Osteoblast (primary cell): ENCODE measurements at regions not wholly inside any gene's neighbourhood (a gene's known extent, or its start where the extent isn't known, plus 50 kb on each side); places are given as distances from the start of the nearest gene placed in this dataset.

Experiments
- DNase-seq: peaks from one replicate; pipeline ENCODE4 v3.0.0; 2011; ENCODE audit warnings: low spot score, mixed read lengths; ENCODE audit not compliant: insufficient read length; ENCODE audit errors: missing footprints
- H2AFZ ChIP-seq: 2 replicates; pipeline ENCODE4 v1.6.0; 2011; ENCODE audit warnings: mild to moderate bottlenecking, low read length
- H3K27ac ChIP-seq: 2 replicates; pipeline ENCODE4 v1.5.1; 2011; ENCODE audit warnings: mild to moderate bottlenecking, low read depth, low read length, moderate library complexity
- H3K27me3 ChIP-seq: 2 replicates; pipeline ENCODE4 v1.6.0; 2012; ENCODE audit warnings: mild to moderate bottlenecking, control low read depth, inconsistent platforms, low read length, moderate library complexity; ENCODE audit not compliant: insufficient read depth
- H3K36me3 ChIP-seq: 2 replicates; pipeline ENCODE4 v1.5.1; 2011; ENCODE audit warnings: mild to moderate bottlenecking, low read length, control low read depth, moderate library complexity; ENCODE audit not compliant: insufficient read depth
- H3K4me1 ChIP-seq: 2 replicates; pipeline ENCODE4 v1.5.1; 2011; ENCODE audit warnings: mild to moderate bottlenecking, low read length, control low read depth, moderate library complexity; ENCODE audit not compliant: insufficient read depth
- H3K4me2 ChIP-seq: 2 replicates; pipeline ENCODE4 v1.6.0; 2011; ENCODE audit warnings: mild to moderate bottlenecking, low read length; ENCODE audit not compliant: insufficient read depth
- H3K4me3 ChIP-seq: fragments of 200-600 bp; sonication (generic); 3 replicates; pipeline ENCODE4 v1.5.1; 2012; ENCODE audit warnings: mild to moderate bottlenecking, low read length, inconsistent platforms; ENCODE audit not compliant: insufficient read depth
- H3K79me2 ChIP-seq: 2 replicates; pipeline ENCODE4 v1.6.0; 2012; ENCODE audit warnings: mild to moderate bottlenecking, low read length, control low read depth, inconsistent platforms; ENCODE audit not compliant: insufficient read depth
- H3K9me3 ChIP-seq: 2 replicates; pipeline ENCODE4 v1.5.1; 2011; ENCODE audit warnings: low read depth, low read length, control low read depth
- H4K20me1 ChIP-seq: 2 replicates; pipeline ENCODE4 v1.6.0; 2012; ENCODE audit warnings: mild to moderate bottlenecking, low read length, control low read depth; ENCODE audit not compliant: insufficient read depth
- CTCF ChIP-seq: IDR thresholded peaks from 2 replicates; pipeline ENCODE4 v1.5.1; 2011; ENCODE audit warnings: mild to moderate bottlenecking, low read depth, low read length, moderate library complexity; ENCODE audit errors: extremely low read depth

GRCh38 chr3:71905426-71905825, 120.5 kb upstream of the PROK2 start:
- no peak overlapping the region for H3K4me2 ChIP-seq
- TF ChIP-seq CTCF = no peak
- no peak overlapping the region for H2AFZ ChIP-seq
- H3K36me3 ChIP-seq = no peaks in the 10 kb centered on the region
- H3K27ac ChIP-seq = no peak overlapping the region
- H4K20me1 ChIP-seq = no peaks in the 10 kb centered on the region
- DNase-seq = no peak
- H3K4me3 ChIP-seq = no peak overlapping the region
- no peaks in the 10 kb centered on the region for H3K79me2 ChIP-seq
- H3K9me3 ChIP-seq = no peaks in the 10 kb centered on the region
- no peaks in the 10 kb centered on the region for H3K4me1 ChIP-seq
- H3K27me3 ChIP-seq = peaks cover 41% of the 10 kb centered on the region

GRCh38 chr3:71903936-71904335, 119.0 kb upstream of the PROK2 start:
- Histone ChIP-seq H3K27me3 (peaks cover 33% of the 10 kb centered on the region), H3K4me2 (no peak overlapping the region), H3K27ac (no peak overlapping the region), H4K20me1 (no peaks in the 10 kb centered on the region), H3K4me3 (no peak overlapping the region), H3K36me3 (no peaks in the 10 kb centered on the region), H3K79me2 (no peaks in the 10 kb centered on the region), H3K4me1 (no peaks in the 10 kb centered on the region), H3K9me3 (no peaks in the 10 kb centered on the region), H2AFZ (no peak overlapping the region)
- no peak for TF ChIP-seq CTCF
- no peak for DNase-seq

GRCh38 chr3:71903112-71903495, 118.2 kb upstream of the PROK2 start:
- TF ChIP-seq CTCF = no peak
- Histone ChIP-seq H3K27me3 (peaks cover 25% of the 10 kb centered on the region), H3K36me3 (no peaks in the 10 kb centered on the region), H3K79me2 (no peaks in the 10 kb centered on the region), H4K20me1 (no peaks in the 10 kb centered on the region), H3K9me3 (no peaks in the 10 kb centered on the region), H3K27ac (no peak overlapping the region), H3K4me1 (no peaks in the 10 kb centered on the region), H2AFZ (no peak overlapping the region), H3K4me3 (no peak overlapping the region), H3K4me2 (no peak overlapping the region)
- no peak for DNase-seq

- Histone ChIP-seq H3K36me3 (no peaks in the 10 kb centered on the region), H4K20me1 (no peaks in the 10 kb centered on the region), H3K27ac (no peak overlapping the region), H3K9me3 (no peaks in the 10 kb centered on the region), H3K79me2 (no peaks in the 10 kb centered on the region), H3K4me1 (no peaks in the 10 kb centered on the region), H2AFZ (no peak overlapping the region), H3K4me3 (no peak overlapping the region), H3K27me3 (peaks cover 18% of the 10 kb centered on the region), H3K4me2 (no peak overlapping the region)
- no peak for DNase-seq
- no peak for TF ChIP-seq CTCF
These were observed 117.5 kb upstream of the PROK2 start for GRCh38 chr3:71902258-71903111.
